Stimulated activated CD4-positive, alpha-beta T cell treated with anti-CD3 and anti-CD28 coated beads, Interleukin-15, amount 100 ng/mL, for 48 hours (primary cell): ENCODE measurements at regions not wholly inside any gene's neighbourhood (a gene's known extent, or its start where the extent isn't known, plus 50 kb on each side); places are given as distances from the start of the nearest gene placed in this dataset.

ENCODE experiments used
- DNase-seq, 2 donors: peaks; one replicate each; pipeline ENCODE4 v3.0.0-alpha.2; 2020; ENCODE audit warnings: low read depth in 2 of 2

DNA sequence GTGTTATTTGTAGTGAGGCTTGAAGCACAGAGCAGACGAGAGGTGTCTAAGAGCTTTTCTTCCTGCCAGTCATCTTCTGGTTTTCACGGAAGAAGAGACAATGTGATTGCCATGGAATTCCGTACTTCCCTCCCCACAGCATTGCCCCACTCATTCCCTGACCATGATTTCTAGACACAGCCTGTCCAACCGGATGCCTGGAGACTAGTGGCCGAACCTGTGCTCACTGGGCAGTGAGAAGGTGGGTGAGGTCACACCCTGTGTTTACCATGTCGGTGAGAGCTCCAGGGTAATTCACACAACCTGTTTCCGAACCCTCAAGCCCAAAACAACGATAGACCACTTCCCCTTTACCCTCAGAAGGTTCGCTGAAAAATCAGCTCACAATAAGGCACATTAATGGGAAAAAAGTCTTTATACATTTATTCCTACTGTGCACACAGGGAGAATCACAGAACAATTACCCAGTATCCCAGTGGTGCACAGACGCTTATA lies 271.9 kb upstream of the FMN2 start:
- no peak for DNase-seq

DNA sequence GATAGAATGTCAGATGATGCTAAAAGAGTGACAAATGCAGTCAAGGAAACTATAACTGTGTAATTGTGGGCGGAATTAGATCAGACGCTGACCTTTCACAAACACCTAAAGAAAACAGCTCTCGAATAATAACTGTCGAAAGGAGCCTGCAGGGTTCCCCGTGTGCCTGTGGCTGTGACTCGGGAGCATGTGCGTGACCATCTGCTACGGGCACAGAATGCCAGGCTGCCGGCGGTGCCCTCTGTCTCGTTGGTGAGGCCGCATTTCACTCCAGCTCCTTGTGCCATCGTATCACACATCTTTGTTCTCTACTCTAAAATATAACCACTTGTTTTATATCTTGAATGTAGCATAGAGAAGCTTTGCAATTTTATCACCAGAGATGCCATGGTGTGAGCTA lies 267.8 kb upstream of the FMN2 start:
- no peak for DNase-seq

DNA sequence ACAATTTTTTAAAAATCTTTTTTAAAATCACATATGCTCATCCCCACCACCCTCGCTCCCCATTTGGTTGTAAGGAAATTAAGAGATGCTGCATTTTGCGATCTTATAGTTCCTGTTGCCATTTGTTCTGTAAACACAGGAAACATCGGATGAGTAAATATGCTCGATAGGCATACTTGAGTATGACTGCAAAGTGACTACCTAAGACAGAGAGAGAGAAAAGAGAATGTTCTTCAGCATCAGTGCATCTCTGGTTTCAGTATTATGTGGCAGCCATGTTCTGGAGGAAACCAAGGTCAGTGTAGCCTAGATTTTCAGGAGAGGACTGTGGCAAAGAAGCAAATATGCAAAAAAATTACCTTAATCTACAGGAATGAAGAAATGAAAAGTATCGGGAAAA lies 265.5 kb upstream of the FMN2 start:
- no peak for DNase-seq

DNA sequence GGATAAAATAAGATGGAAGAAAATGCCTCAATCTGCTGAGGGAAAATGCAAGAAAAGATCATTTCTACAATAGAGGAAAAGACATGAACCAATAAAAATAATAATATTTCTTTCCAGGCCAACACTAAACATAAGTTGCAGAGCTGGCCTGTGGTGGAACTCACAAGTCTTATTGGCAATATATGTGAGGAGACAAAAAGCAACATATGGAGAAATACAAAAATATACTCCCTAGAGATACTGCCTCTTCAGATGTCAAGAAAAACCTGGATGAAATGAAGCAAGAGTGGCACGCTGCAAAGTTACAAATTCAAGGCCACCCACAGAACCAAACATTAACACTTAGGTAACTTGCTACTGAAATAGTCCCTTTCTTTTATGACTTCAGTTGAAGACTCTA lies 264.9 kb upstream of the FMN2 start:
- no peak for DNase-seq

DNA sequence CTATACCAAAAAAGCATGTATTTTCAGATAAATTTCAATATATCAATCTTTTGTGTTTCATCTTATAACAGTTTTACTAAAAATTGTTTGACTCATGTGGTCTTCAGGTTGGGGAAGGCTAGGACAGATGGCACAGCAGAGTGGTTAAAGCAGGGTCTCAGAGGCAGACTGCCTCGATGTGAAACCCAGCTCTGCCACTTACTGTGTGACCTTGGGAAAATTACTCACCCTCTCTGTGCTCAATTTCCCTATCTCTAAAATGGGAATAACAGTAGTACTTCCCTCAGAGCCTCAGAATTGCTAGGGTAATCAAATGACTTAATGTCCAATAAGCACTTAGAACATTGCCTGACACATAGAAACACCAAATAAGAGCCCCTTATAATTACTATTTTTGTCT lies 262.1 kb upstream of the FMN2 start:
- DNase-seq, result no peak

DNA sequence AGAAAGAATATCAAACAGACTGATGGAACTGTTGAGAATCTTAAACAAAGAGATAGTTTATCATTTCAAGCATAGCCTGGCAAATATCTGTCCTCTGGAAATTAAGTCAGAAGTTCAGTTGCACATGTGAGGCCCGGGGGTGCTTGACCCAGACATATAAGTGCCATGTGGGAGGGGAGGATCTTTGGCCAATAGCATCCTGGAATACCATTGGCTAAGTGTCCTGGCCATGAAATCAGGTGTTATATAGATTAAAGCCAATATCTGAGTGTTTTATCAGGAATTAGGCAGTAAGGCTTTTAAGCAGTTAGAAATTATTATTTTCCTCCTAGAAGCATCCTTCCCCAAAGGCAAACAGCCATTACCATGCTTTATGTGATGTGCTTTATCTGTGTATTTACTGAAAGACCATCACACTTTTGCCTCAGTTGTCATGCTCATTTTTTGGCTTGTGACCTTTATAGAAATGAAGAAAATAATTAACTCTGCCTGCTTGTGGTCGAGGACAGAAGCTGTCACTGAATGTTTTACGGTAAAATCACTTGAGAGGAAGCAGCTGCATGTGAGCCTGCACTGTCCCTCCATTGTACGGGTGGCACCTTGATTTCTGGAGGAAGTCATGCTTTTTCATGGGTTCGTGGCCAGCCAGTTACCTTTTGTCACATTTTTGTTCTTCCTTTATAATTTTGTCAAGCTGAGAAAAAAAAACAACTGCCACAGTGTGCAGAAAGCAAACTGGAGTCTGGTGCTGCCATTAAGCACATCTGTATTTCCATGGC lies 259.9 kb upstream of the FMN2 start:
- no peak for DNase-seq

DNA sequence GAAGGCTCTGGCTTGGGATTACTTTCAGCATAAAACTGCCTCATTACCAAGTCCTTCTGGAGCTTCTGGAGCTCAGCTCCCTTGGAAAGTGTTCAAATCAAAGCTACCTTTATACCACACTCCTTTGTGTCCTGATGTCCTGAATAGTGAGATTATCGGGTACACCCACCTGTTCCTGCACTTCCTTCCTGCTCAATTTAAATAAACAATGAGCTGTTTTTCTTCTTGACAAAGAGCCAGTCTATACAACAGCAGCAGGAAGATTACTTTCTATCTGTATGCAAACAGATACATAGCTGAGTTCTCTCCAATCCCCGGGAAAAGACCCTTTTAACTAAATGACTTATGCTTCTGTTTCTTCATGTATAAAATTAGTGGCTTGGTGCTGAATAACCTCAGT lies 258.0 kb upstream of the FMN2 start:
- no peak for DNase-seq

DNA sequence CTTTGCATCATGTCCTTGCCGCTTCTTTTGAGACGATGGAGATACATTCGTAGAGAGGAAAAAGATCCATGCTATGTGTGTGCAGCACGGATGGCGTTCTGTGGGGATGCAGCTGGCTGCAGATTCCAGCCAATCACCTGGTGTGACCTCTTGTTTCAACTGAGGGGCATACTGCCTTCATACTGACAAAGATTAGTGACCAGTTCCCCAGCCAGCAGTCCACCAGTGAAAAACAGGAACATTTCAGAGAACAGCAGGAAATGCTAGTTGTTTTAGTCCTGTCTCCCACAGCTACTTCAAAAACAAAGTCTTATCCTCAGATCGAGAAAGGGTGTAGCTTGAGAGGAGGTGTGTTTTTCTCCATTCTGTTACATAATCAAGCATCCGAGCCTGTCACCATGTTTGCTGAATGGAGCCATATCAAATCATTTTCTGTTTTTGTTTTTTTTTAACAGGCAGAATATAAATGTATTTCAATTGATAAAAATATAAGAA lies 255.7 kb upstream of the FMN2 start:
- DNase-seq, result no peak

DNA sequence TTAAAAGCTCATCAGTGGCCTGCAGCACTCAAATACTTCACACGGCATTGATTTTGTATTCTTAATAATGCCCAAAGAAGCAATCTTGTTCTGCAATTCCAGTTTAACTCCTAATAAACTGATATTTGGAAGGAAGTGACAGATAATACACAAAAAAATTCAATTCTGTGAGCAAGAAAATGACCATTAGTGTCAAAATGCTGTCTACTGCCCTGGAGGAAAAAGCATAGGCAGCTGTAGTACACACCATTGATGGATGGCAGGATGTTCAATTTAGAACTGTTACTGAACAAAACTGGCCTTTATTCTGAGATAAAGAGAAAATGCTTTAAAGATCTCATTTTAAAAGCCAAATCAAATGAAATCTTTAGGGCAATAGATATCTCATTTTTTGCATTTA lies 251.3 kb upstream of the FMN2 start:
- no peak for DNase-seq

DNA sequence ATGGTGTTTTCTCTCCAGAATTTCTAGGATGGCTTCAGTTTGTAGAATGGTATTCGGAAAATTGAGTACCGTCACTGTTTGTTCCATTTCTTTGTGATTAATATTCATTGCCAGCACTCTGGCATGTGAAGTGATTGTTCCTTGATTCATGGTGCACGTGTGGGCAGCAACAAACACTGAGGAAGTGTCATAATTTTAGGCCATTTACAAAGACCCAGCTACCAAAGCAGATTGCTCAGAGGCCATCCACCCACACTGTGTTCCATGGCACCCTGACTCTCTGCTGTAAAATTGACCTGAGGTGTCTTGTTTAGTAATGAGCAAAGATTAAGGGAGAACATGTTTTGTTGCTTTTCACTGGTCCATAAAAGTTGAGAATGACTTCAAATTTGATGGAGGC lies 250.9 kb upstream of the FMN2 start:
- DNase-seq, result no peak

DNA sequence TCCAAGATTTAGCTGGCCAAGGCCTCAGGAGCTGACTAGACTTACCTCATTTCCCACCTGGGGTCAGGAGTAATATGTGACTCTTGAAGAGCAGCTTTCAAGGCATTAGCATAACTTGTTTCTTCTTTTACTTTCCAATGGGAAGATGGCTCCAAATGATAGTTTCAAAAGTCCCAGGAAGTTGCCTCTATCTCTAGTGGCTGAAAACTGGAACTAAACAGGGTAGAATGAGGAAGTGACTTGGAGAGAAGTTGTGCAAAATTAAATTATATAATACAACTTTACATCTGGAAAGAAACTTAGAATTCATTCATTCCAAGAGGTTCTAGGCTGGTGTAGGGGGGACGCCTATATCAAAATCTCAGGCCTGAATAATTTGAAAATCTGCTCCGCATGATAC lies 250.1 kb upstream of the FMN2 start:
- DNase-seq, result no peak

DNA sequence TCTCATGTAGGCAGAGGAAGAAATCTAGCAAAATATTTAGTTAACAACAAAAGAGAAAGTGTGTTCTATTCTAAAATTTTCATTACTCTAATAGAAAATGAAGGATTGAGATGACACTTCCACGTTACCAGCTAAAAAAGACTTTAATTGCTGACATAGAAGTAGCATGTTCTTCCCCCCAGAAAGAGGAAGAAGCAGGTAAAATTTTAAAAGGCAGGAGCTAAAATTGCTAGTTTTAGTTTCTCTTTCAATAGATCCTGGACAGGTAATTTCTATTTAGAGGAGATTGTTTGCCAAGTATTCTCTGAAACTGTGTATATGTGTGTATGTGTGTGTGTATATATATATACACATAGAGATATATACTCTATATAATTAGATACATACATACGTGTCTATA lies 248.1 kb upstream of the FMN2 start:
- no peak for DNase-seq

DNA sequence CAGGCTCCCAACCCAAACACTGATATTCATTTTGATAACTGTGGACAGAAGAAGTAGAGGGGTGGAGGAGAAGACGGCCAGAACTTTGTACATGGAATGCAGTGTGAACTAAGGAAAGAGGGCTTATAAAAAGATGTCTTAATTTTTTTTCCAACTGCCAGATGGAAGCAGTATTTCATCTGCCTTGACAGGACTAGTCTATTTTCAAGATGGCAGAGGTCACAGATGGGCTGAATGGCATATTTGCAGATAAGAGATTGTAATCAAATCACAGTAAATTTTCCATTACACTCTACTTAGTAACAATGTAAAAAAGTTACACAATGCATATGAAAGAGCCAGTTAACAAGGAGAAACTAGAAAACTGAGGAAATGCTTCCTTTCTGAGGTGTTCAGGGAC lies 246.8 kb upstream of the FMN2 start:
- no peak for DNase-seq

DNA sequence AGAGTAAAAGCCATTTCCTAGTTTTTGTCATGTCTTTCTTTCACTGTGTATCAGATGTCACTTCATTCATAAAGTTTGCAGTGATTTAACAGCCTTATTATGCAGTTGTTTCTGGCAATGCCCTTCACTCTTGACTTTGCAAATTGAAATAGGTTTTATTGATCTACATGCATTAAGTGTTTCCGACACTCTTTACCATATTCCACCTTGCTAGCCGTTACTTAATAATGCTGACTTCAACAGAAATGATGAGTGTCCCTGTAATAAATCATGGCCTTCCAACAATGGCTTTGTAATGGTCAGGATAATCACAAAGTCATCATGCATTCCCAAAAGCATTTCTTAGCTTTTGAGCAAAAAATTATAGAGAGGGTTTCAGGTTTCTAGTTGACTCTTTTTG lies 236.8 kb upstream of the FMN2 start:
- no peak for DNase-seq

DNA sequence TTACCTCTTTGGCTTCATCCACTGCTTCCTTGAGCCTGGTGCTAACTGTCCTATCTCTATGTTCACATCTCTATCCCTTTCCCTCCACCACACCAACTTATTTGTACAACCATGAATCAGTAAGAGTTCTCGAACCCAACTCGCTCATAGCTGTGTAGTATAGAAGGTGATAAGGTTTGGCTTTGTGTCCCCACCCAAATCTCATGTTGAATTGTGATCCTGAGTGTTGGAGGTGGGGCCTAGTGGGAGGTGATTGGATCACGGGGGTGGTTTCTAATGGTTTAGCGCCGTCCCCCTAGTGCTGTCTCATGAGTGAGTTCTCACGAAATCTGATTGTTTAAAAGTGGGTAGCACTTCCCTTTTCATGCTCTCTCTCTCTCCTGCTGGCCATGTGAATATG lies 235.6 kb upstream of the FMN2 start:
- DNase-seq, result no peak

DNA sequence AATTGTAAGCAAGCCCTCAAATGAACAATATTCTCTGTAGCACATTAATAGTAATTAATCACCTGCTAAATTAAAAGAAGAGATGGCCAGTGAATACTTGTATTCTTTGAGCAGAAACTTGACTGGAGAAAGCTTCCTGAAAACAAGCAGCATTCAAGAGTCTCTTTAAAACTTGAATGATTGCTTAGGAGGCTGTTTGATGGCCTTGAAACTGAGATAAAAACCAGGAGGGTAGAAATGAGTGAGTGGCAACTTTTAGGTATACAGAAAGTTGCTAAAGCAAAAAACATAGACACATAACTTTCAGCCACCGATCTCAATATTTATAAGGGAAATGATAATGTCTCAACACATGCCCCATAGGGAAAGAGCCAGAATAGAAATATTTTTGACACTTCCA lies 234.8 kb upstream of the FMN2 start:
- no peak for DNase-seq

DNA sequence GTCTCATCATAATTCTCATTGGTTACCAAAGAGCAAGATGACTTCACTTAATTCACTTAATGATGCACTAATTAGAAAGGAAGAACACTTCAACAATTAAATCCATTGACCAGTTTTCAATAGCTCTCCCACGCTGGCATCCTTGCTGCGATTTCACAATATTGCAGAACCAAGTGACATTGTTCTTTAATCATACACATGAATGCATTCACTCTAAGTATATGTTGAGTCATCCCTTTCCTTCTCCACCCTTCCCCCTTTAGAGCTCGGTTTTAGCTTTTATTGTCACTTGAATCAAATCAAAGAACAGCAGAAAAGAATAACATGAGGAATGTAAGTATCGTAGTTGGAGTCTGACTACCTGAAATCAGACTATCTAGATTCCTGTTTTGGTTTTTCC lies 233.6 kb upstream of the FMN2 start:
- no peak for DNase-seq

DNA sequence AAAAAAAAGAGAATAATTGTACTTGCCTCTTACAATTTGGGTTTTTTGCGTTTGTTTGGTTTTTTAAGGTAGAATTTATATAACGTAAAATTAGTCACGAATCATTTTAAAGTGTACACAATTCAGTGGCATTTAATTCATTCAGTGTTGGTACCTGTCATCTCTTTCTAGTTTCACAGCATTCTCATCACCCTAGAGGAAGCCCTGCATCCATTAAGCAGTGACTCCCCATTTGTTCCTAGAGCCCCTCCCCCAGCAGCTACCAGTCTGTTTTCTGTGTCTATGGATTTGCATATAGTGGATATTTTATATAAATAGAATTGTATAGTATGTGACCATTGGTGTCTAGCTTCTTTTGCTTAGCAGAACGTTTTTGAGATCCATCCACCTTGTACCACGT lies 233.2 kb upstream of the FMN2 start:
- no peak for DNase-seq

DNA sequence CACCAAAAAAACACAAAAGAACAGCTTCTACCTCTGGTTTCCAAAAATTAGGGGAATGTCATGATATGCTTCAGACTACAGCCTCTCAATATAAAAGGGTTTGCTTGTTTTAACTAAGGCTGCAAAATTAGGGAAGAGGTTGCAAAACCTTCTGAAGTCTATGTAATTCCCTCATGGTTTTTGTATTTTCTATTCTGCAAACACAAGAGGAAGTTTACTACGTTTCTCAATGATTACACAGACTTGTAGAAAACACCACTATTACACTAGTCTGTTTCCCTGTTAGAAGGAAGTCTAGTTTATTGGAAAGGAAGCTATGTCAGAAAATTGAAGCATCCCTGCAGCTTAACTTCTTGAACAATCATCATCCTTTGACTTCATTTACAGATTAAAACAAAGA lies 229.7 kb upstream of the FMN2 start:
- no peak for DNase-seq

DNA sequence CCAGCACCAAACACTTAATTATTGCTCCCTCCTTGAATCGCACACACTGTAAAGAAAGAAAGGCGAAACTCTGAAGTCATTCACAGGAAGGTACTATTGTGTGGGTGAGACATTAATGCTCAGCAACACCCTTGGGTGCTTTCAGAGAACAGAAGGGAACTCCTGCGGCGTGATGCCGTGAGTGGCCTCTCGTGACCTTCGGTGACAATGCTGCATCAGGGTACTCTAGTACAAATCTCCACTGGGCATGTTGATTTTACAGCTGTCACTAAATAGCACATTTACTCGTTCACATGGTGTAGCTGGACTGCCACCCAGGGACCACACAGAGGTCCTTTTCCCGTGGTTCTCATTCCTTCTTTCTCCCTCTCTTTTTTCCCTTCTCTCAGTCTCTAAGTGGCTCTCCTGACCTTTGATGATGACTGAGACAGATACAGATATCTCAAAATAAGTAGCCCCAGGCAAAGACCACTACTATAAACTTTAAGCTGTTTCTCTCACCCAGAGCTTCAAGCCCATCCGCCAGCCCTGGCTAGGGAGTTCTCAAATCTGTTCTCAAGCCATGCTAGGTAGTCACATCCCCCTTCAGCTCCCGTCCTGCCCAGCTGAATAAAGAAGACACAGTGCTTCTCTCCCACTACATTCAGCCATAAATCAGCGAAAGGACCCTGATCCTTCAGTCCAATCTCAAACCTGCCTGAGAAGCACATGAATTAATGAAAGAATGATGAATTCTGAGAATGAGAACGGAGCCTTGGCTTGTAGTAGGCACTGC lies 223.4 kb upstream of the FMN2 start:
- DNase-seq, result no peak

DNA sequence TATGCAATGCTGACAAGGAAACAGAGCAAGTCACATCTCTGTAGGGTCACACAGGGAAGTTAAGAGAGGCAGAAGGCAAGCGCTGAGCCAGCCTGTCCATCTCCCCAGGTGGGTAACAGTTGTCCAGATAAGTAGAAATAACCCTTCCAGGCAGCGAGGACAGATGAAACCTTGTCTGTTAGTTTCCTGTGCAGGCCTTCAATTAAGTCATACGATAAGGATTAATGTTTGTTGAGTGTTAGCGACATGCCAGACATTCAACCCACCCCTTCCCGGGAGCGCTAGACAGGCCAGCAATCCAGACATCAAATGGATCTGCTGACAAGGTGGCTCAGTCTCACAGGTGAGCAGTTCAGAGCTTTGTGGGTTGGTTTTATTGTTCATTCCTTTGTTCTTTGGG lies 221.5 kb upstream of the FMN2 start:
- DNase-seq, result no peak

DNA sequence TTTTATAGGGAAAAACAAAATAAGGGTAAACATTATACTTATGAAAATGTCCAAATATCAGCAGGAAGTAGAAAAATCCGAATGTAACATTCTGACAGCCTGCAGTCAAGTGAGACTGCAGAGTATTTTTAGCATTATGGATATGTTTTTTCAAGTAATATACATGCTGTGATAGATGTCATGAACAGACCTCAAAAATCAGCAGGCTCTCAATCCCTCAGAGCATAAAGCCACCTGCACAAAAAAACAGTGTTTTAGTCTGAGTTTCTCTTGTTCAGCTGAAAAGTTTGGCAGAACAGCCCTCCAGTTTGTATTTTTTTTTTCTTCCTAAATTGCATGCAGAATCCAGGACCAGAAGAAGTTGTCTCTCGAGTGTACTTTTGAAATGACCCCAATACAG lies 219.1 kb upstream of the FMN2 start:
- DNase-seq, result no peak

DNA sequence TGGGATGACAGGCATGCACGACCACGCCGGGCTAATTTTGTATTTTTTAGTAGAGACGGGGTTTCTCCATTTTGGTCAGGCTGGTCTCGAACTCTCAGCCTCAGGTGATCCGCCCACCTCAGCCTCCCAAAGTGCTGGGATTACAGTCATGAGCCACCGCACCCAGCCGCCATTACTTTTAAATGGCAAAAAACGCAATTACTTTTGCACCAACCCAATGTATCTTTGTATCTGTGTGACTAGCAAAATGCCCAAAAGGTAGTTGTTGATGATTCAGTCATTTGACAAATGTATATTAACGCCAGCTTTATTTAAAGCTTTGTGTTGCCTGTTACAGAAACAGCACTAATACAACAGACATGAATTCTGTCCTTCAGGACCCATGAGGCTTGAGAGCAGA lies 216.9 kb upstream of the FMN2 start:
- no peak for DNase-seq
